MCF 10A (cell line): ENCODE measurements at regions not wholly inside any gene's neighbourhood (a gene's known extent, or its start where the extent isn't known, plus 50 kb on each side); places are given as distances from the start of the nearest gene placed in this dataset.
"Not testable (repeated sequence)": the region's sequence is repeated elsewhere in the genome, so short reads cannot be mapped to it uniquely, and the experiment has no call there.

Experiments
- BruUV-seq: library from RNA; stranded (reverse); fragments of 400-500 nt; replicated peaks from 2 replicates; lab custom pipeline; 2021; lab: Mats Ljungman, UMichigan
- CTCF ChIA-PET: fragments of 300-600 bp; sonication (Branson Sonifier 250); formaldehyde crosslinking; extraction: SDS; loops from one replicate; lab custom pipeline; 2021; ENCODE audit warnings: antibody characterized with exemption, inconsistent platforms; lab: Yijun Ruan, JAX
- POLR2A ChIA-PET: fragments of 300-600, 350-650 bp; sonication (Branson Sonifier 250); formaldehyde crosslinking; extraction: SDS; loops from one replicate; lab custom pipeline; 2020; ENCODE audit warnings: antibody characterized with exemption, inconsistent platforms; lab: Yijun Ruan, JAX
- DNase-seq: peaks from one replicate; pipeline ENCODE4 v3.0.0-alpha.2; 2018; ENCODE audit not compliant: unreplicated experiment
- H3K27ac Mint-ChIP-seq: one replicate; pipeline ENCODE4 v1.8.0; 2022; ENCODE audit warnings: mild to moderate bottlenecking, low read depth, mixed read lengths; ENCODE audit not compliant: unreplicated experiment
- H3K27me3 Mint-ChIP-seq: one replicate; pipeline ENCODE4 v1.8.0; 2022; ENCODE audit warnings: mixed read lengths; ENCODE audit not compliant: insufficient read depth, unreplicated experiment
- H3K36me3 Mint-ChIP-seq: one replicate; pipeline ENCODE4 v1.8.0; 2022; ENCODE audit warnings: mild to moderate bottlenecking, moderate library complexity, mixed read lengths; ENCODE audit not compliant: insufficient read depth, unreplicated experiment
- H3K4me1 Mint-ChIP-seq: one replicate; pipeline ENCODE4 v1.8.0; 2022; ENCODE audit warnings: mixed read lengths; ENCODE audit not compliant: insufficient read depth, unreplicated experiment
- H3K4me3 Mint-ChIP-seq: one replicate; pipeline ENCODE4 v1.8.0; 2022; ENCODE audit warnings: mild to moderate bottlenecking, moderate library complexity, mixed read lengths; ENCODE audit not compliant: unreplicated experiment
- H3K9me3 Mint-ChIP-seq: one replicate; pipeline ENCODE4 v1.8.0; 2022; ENCODE audit warnings: mixed read lengths; ENCODE audit not compliant: unreplicated experiment
- intact Hi-C: fragments of 100-400 bp; cut with micrococcal nuclease; formaldehyde crosslinking; loops from 2 replicates; pipeline ENCODE4 v1.14.1; 2022
- TF ChIP-seq, protein P1 (sequence below): fragments of 200-600 bp; IDR thresholded peaks from one replicate; pipeline ENCODE4 v1.8.0; 2022; ENCODE audit warnings: antibody characterized with exemption, mild to moderate bottlenecking; ENCODE audit not compliant: unreplicated experiment

DNA sequence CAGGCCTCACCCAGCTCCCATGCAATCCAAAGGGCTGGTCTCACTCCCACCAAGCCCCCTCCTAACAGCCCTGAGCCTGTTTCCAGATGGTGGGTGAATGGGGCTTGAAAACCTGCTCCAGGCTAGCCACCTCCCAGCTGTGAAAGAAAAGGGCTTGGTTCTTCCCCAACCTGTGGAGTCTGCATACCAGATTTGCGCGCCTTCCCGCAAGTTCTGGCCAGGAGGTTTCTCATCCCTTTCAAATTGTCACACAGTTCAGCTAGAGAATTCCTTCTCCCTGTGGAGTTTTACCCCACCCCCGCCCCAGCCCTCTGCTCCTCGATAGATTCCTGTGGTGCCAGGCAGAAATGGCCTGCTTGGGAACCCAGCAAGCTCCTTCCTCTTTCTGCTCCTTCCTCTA lies 734.6 kb upstream of the FAT3 start:
- Mint-ChIP-seq H3K4me3 (no peak overlapping the region), H3K9me3 (peaks cover 14% of the 10 kb centered on the region), H3K27me3 (no peaks in the 10 kb centered on the region), H3K4me1 (no peaks in the 10 kb centered on the region), H3K27ac (no peak overlapping the region), H3K36me3 (no peaks in the 10 kb centered on the region)
- CTCF ChIA-PET: no interaction called here
- POLR2A ChIA-PET: no interaction called here
- TF ChIP-seq, protein P1, sequence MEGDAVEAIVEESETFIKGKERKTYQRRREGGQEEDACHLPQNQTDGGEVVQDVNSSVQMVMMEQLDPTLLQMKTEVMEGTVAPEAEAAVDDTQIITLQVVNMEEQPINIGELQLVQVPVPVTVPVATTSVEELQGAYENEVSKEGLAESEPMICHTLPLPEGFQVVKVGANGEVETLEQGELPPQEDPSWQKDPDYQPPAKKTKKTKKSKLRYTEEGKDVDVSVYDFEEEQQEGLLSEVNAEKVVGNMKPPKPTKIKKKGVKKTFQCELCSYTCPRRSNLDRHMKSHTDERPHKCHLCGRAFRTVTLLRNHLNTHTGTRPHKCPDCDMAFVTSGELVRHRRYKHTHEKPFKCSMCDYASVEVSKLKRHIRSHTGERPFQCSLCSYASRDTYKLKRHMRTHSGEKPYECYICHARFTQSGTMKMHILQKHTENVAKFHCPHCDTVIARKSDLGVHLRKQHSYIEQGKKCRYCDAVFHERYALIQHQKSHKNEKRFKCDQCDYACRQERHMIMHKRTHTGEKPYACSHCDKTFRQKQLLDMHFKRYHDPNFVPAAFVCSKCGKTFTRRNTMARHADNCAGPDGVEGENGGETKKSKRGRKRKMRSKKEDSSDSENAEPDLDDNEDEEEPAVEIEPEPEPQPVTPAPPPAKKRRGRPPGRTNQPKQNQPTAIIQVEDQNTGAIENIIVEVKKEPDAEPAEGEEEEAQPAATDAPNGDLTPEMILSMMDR: no peak
- intact Hi-C loops: no loop called here
- DNase-seq: no peak
- no TSS peak for BruUV-seq

DNA sequence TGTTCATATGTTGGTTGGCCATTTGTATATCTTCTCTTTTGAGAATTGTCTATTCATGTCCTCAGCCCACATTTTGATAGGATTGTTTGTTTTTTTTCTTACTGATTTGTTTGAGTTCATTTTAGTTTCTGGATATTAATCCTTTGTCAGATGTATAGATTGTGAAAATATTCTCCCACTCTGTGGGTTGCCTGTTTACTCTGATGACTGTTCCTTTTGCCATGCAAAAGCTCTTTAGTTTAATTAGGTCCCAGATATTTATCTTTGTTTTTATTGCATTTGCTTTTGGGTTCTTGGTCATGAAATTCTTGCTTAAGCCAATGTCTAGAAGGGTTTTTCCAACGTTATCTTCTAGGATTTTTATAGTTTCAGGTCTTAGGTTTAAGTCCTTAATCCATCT lies 740.7 kb upstream of the FAT3 start:
- DNase-seq, BruUV-seq, intact Hi-C loops, H3K4me3 Mint-ChIP-seq, POLR2A ChIA-PET, H3K36me3 Mint-ChIP-seq, H3K4me1 Mint-ChIP-seq, H3K27me3 Mint-ChIP-seq, H3K27ac Mint-ChIP-seq: not testable (repeated sequence)
- peaks cover 14% of the 10 kb centered on the region for H3K9me3 Mint-ChIP-seq
- CTCF ChIA-PET: interaction anchor here (0.7 kb wide), 1 partner anchor 685 kb away, joined by 5 read pairs; no protein-coding TSS in a partner anchor

DNA sequence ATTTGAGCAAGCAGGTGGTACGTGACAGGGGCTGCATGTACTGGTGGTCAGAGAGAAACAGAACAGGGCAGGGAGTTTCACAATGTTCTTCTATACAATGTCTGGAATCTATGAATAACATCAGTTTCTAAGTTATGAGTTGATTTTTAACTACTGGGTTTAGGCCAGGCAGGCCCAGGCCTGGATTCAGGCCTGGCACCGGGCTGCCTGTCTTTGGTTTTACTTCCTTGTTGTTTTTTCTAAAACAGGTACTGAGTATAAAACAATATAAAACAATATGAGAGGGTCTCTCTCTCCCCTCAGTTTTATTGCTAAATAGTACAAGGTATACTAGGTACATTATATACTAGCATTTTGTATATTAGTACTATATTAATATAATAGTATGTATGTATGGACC lies 742.7 kb upstream of the FAT3 start:
- BruUV-seq, H3K27ac Mint-ChIP-seq, intact Hi-C loops: not testable (repeated sequence)

DNA sequence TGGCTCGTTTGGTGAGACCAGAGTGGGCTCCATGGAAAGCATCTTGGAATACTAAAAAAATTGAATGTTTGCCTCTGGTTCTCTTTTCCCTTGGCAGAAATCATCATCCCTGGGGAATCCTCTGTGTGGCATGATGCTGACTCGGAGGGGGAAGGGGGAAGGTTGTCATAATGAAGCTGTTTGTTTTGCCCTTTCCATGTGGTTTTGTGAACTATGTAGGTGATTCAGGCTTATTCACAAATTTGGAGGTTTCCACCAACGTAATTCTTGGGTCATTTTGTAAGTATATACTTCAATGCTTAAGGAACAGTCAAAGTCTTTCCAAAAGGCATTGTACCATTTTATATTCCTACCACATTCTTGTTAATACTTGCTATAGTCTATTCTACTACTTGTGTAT lies 754.0 kb upstream of the FAT3 start:
- POLR2A ChIA-PET: no interaction called here
- Mint-ChIP-seq H3K4me3 (no peak overlapping the region), H3K9me3 (no peaks in the 10 kb centered on the region), H3K27me3 (no peaks in the 10 kb centered on the region), H3K4me1 (no peaks in the 10 kb centered on the region), H3K36me3 (no peaks in the 10 kb centered on the region), H3K27ac (no peak overlapping the region)
- CTCF ChIA-PET: interaction anchor here (0.7 kb wide), 1 partner anchor 52 kb away, joined by 4 read pairs; no protein-coding TSS in a partner anchor
- intact Hi-C loops: no loop called here
- DNase-seq: peak; percentile 9
- no TSS peak for BruUV-seq
- TF ChIP-seq, protein P1: no peak

More for the DNA sequence above, 742.7 kb upstream of the FAT3 start:
- DNase-seq, H3K36me3 Mint-ChIP-seq, POLR2A ChIA-PET, CTCF ChIA-PET, H3K4me1 Mint-ChIP-seq, H3K4me3 Mint-ChIP-seq, H3K27me3 Mint-ChIP-seq: not testable (repeated sequence)
- peaks cover 17% of the 10 kb centered on the region for H3K9me3 Mint-ChIP-seq

DNA sequence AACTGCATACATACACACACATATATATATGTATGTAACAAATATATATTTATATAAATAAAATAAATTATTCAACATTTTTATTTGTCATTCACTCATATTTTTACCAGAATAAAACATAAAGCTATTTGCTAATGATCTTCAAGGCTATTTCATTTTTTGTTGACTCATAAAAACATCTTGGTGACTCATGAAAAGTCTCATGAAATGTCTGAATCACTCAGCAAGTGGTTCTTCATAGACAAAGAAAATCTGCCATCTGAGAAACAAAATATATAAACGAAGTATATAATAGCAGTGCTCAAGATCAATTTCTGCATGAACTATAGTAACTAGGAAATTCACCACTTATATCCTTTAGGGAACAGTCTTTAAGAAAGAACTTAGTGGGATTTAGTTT lies 764.8 kb upstream of the FAT3 start:
- TF ChIP-seq, protein P1: no peak
- DNase-seq: peak; percentile 9
- ChIA-PET POLR2A (interaction anchor here (0.6 kb wide), 1 partner anchor 28 kb away, joined by 3 read pairs; no protein-coding TSS in a partner anchor), CTCF (no interaction called here)
- intact Hi-C loops: no loop called here
- H3K9me3 Mint-ChIP-seq: no peaks in the 10 kb centered on the region
- no peaks in the 10 kb centered on the region for H3K4me1 Mint-ChIP-seq
- no peak overlapping the region for H3K4me3 Mint-ChIP-seq
- no peaks in the 10 kb centered on the region for H3K27me3 Mint-ChIP-seq
- H3K27ac Mint-ChIP-seq: no peak overlapping the region
- no TSS peak for BruUV-seq
- H3K36me3 Mint-ChIP-seq: no peaks in the 10 kb centered on the region
